IMR-90 (cell line): ENCODE measurements at regions not wholly inside any gene's neighbourhood (a gene's known extent, or its start where the extent isn't known, plus 50 kb on each side); places are given as distances from the start of the nearest gene placed in this dataset.

Experiments
- CTCF ChIP-seq: conservative IDR thresholded peaks from 2 replicates; pipeline ENCODE4 v1.5.1; 2012; ENCODE audit warnings: mild to moderate bottlenecking, low read depth, low read length, improper control_type of control experiment
- POLR2A ChIP-seq: IDR thresholded peaks from 2 replicates; pipeline ENCODE4 v1.6.1; 2012; ENCODE audit warnings: mild to moderate bottlenecking, low read depth, low read length

DNA sequence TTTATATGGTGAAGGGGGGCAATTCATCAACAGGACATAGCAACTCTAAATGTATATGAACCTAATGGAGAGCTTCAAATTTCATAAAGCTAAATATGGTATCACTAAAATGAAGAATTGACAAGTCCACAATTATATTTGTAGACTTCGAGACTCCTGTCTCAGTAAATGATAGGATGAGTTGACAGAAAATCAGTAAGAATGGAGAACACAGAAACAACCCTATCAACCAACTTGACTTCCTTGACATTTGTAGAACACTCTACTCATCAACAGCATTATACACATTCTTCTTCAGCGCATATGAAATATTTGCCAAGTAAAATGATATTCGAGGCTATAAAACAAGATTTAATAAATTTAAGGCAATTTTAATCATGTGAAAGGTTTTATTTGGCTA, 322.9 kb upstream of the MAF start:
- no peak for TF ChIP-seq POLR2A
- no peak for TF ChIP-seq CTCF
